ENCODE measurements at regions not wholly inside any gene's neighbourhood (a gene's known extent, or its start where the extent isn't known, plus 50 kb on each side); places are given as distances from the start of the nearest gene placed in this dataset.
"Not testable (repeated sequence)": the region's sequence is repeated elsewhere in the genome, so short reads cannot be mapped to it uniquely, and the experiment has no call there.

- 100% methylated on average over 1 to 2 of the region's 2 CpGs for WGBS, 2 experiments (ENCODE audit: insufficient coverage in 2 of 2)
- no peaks in the 10 kb centered on the region for H3K36me3 ChIP-seq (ENCODE audit: control insufficient read depth, insufficient read depth, low read length)
- no peak overlapping the region for H3K4me3 ChIP-seq (ENCODE audit: extremely low read depth, insufficient read depth, low read length, poor library complexity, severe bottlenecking)
- no peaks in the 10 kb centered on the region for H3K9me3 ChIP-seq (ENCODE audit: control insufficient read depth, low read length)
- no peaks in the 10 kb centered on the region for H3K4me1 ChIP-seq (ENCODE audit: control insufficient read depth, insufficient read depth, low read length, poor library complexity, severe bottlenecking)
- H3K27ac ChIP-seq (ENCODE audit: low read depth, low read length, severe bottlenecking): no peak overlapping the region
Observed at GRCh38 chr3:191901741-191902140, 440.8 kb downstream of the PYDC2 start.

- Histone ChIP-seq H3K36me3 (ENCODE audit: control insufficient read depth, insufficient read depth, low read length) (no peaks in the 10 kb centered on the region), H3K27ac (ENCODE audit: low read depth, low read length, severe bottlenecking) (no peak overlapping the region), H3K4me3 (ENCODE audit: extremely low read depth, insufficient read depth, low read length, poor library complexity, severe bottlenecking) (no peak overlapping the region), H3K9me3 (ENCODE audit: control insufficient read depth, low read length) (no peaks in the 10 kb centered on the region), H3K4me1 (ENCODE audit: control insufficient read depth, insufficient read depth, low read length, poor library complexity, severe bottlenecking) (no peaks in the 10 kb centered on the region)
- 88 to 94% methylated on average over 9 of the region's 11 CpGs for WGBS, 2 experiments (ENCODE audit: insufficient coverage in 2 of 2)
Observed at GRCh38 chr3:191912616-191913204, 451.7 kb downstream of the PYDC2 start.

- Histone ChIP-seq H3K36me3 (ENCODE audit: control insufficient read depth, insufficient read depth, low read length) (no peaks in the 10 kb centered on the region), H3K4me1 (ENCODE audit: control insufficient read depth, insufficient read depth, low read length, poor library complexity, severe bottlenecking) (no peaks in the 10 kb centered on the region), H3K4me3 (ENCODE audit: extremely low read depth, insufficient read depth, low read length, poor library complexity, severe bottlenecking) (no peak overlapping the region), H3K9me3 (ENCODE audit: control insufficient read depth, low read length) (no peaks in the 10 kb centered on the region), H3K27ac (ENCODE audit: low read depth, low read length, severe bottlenecking) (no peak overlapping the region)
- 100% methylated on average over 1 of the region's 2 CpGs; no CpG with 5 or more reads in 1 of the 2 experiments for WGBS, 2 experiments (ENCODE audit: insufficient coverage in 2 of 2)
Observed at GRCh38 chr3:191915712-191916111, 454.7 kb downstream of the PYDC2 start.

- Histone ChIP-seq H3K4me3 (ENCODE audit: extremely low read depth, insufficient read depth, low read length, poor library complexity, severe bottlenecking) (no peak overlapping the region), H3K27ac (ENCODE audit: low read depth, low read length, severe bottlenecking) (no peak overlapping the region), H3K4me1 (ENCODE audit: control insufficient read depth, insufficient read depth, low read length, poor library complexity, severe bottlenecking) (no peaks in the 10 kb centered on the region), H3K36me3 (ENCODE audit: control insufficient read depth, insufficient read depth, low read length) (no peaks in the 10 kb centered on the region), H3K9me3 (ENCODE audit: control insufficient read depth, low read length) (no peaks in the 10 kb centered on the region)
- WGBS, 2 experiments (ENCODE audit: insufficient coverage in 2 of 2): 39 to 50% methylated on average over 2 of the region's 3 CpGs
Observed at GRCh38 chr3:191919491-191920026, 458.6 kb downstream of the PYDC2 start.

- 89 to 98% methylated on average over 4 of the region's 5 CpGs for WGBS, 2 experiments (ENCODE audit: insufficient coverage in 2 of 2)
- no peak overlapping the region for H3K4me3 ChIP-seq (ENCODE audit: extremely low read depth, insufficient read depth, low read length, poor library complexity, severe bottlenecking)
- H3K9me3 ChIP-seq (ENCODE audit: control insufficient read depth, low read length): no peaks in the 10 kb centered on the region
- no peaks in the 10 kb centered on the region for H3K4me1 ChIP-seq (ENCODE audit: control insufficient read depth, insufficient read depth, low read length, poor library complexity, severe bottlenecking)
- no peak overlapping the region for H3K27ac ChIP-seq (ENCODE audit: low read depth, low read length, severe bottlenecking)
- H3K36me3 ChIP-seq (ENCODE audit: control insufficient read depth, insufficient read depth, low read length): no peaks in the 10 kb centered on the region
Observed at GRCh38 chr3:191922570-191922969, 461.6 kb downstream of the PYDC2 start.

- H3K27ac ChIP-seq (ENCODE audit: low read depth, low read length, severe bottlenecking); H3K4me3 ChIP-seq (ENCODE audit: extremely low read depth, insufficient read depth, low read length, poor library complexity, severe bottlenecking); H3K4me1 ChIP-seq (ENCODE audit: control insufficient read depth, insufficient read depth, low read length, poor library complexity, severe bottlenecking); H3K36me3 ChIP-seq (ENCODE audit: control insufficient read depth, insufficient read depth, low read length); H3K9me3 ChIP-seq (ENCODE audit: control insufficient read depth, low read length): not testable (repeated sequence)
- WGBS, 2 experiments (ENCODE audit: insufficient coverage in 2 of 2): 44 to 88% methylated on average over 1 to 2 of the region's 8 CpGs
Observed at GRCh38 chr3:191927183-191927817, 466.3 kb downstream of the PYDC2 start.

- not testable (repeated sequence) for H3K4me3 ChIP-seq (ENCODE audit: extremely low read depth, insufficient read depth, low read length, poor library complexity, severe bottlenecking); H3K27ac ChIP-seq (ENCODE audit: low read depth, low read length, severe bottlenecking)
Observed at GRCh38 chr3:191927998-191928397, 467.0 kb downstream of the PYDC2 start.

GRCh38 chr3:191944835-191945234 lies 483.9 kb downstream of the PYDC2 start:
- H3K27ac ChIP-seq (ENCODE audit: low read depth, low read length, severe bottlenecking): no peak overlapping the region
- no peaks in the 10 kb centered on the region for H3K36me3 ChIP-seq (ENCODE audit: control insufficient read depth, insufficient read depth, low read length)
- WGBS, 2 experiments (ENCODE audit: insufficient coverage in 2 of 2): 80 to 91% methylated on average over 2 to 3 of the region's 3 CpGs
- H3K9me3 ChIP-seq (ENCODE audit: control insufficient read depth, low read length): no peaks in the 10 kb centered on the region
- no peak overlapping the region for H3K4me3 ChIP-seq (ENCODE audit: extremely low read depth, insufficient read depth, low read length, poor library complexity, severe bottlenecking)
- H3K4me1 ChIP-seq (ENCODE audit: control insufficient read depth, insufficient read depth, low read length, poor library complexity, severe bottlenecking): no peaks in the 10 kb centered on the region

More at GRCh38 chr3:191927998-191928397, 467.0 kb downstream of the PYDC2 start:
- 70% methylated on average over 6 of the region's 6 CpGs for WGBS, 2 experiments (ENCODE audit: insufficient coverage in 2 of 2)
- H3K36me3 ChIP-seq (ENCODE audit: control insufficient read depth, insufficient read depth, low read length); H3K9me3 ChIP-seq (ENCODE audit: control insufficient read depth, low read length); H3K4me1 ChIP-seq (ENCODE audit: control insufficient read depth, insufficient read depth, low read length, poor library complexity, severe bottlenecking): not testable (repeated sequence)

GRCh38 chr3:191952186-191952585 lies 491.2 kb downstream of the PYDC2 start:
- Histone ChIP-seq H3K27ac (ENCODE audit: low read depth, low read length, severe bottlenecking) (no peak overlapping the region), H3K36me3 (ENCODE audit: control insufficient read depth, insufficient read depth, low read length) (no peaks in the 10 kb centered on the region), H3K4me3 (ENCODE audit: extremely low read depth, insufficient read depth, low read length, poor library complexity, severe bottlenecking) (no peak overlapping the region), H3K4me1 (ENCODE audit: control insufficient read depth, insufficient read depth, low read length, poor library complexity, severe bottlenecking) (no peaks in the 10 kb centered on the region), H3K9me3 (ENCODE audit: control insufficient read depth, low read length) (no peaks in the 10 kb centered on the region)
- 98 to 99% methylated on average over 11 to 13 of the region's 14 CpGs for WGBS, 2 experiments (ENCODE audit: insufficient coverage in 2 of 2)

GRCh38 chr3:191952609-191953008 lies 491.6 kb downstream of the PYDC2 start:
- Histone ChIP-seq H3K27ac (ENCODE audit: low read depth, low read length, severe bottlenecking) (no peak overlapping the region), H3K36me3 (ENCODE audit: control insufficient read depth, insufficient read depth, low read length) (no peaks in the 10 kb centered on the region), H3K4me3 (ENCODE audit: extremely low read depth, insufficient read depth, low read length, poor library complexity, severe bottlenecking) (no peak overlapping the region), H3K4me1 (ENCODE audit: control insufficient read depth, insufficient read depth, low read length, poor library complexity, severe bottlenecking) (no peaks in the 10 kb centered on the region), H3K9me3 (ENCODE audit: control insufficient read depth, low read length) (no peaks in the 10 kb centered on the region)
- WGBS, 2 experiments (ENCODE audit: insufficient coverage in 2 of 2): 95 to 98% methylated on average over 20 of the region's 21 CpGs
